Sigmoid colon (tissue), 6 donors: ENCODE measurements at regions not wholly inside any gene's neighbourhood (a gene's known extent, or its start where the extent isn't known, plus 50 kb on each side); places are given as distances from the start of the nearest gene placed in this dataset.
A peak's percentile ranks its signal among the peaks of the same experiment; 100 is the strongest.

ENCODE experiments used
- DNase-seq: peaks from one replicate; pipeline ENCODE4 v3.0.0-alpha.2; 2019
- H3K27ac ChIP-seq, 4 donors: fragments of 200-600 bp; sonication (generic); one replicate each; pipeline ENCODE4 v1.5.1; 2016 to 2019; ENCODE audit warnings: mild to moderate bottlenecking in 1 of 4
- H3K27me3 ChIP-seq, 3 donors: fragments of 200-600 bp; sonication (generic); one replicate each; pipeline ENCODE4 v1.5.1; 2019; ENCODE audit warnings: mild to moderate bottlenecking in 1 of 3
- H3K36me3 ChIP-seq, 4 donors: fragments of 200-600 bp; sonication (generic); one replicate each; pipeline ENCODE4 v1.5.1; 2016 to 2019
- H3K4me1 ChIP-seq, 4 donors: fragments of 200-600 bp; sonication (generic); one replicate each; pipeline ENCODE4 v1.5.1; 2017 to 2019
- H3K4me3 ChIP-seq, 4 donors: fragments of 200-600 bp; sonication (generic); one replicate each; pipeline ENCODE4 v1.5.1; 2017 to 2019; ENCODE audit warnings: mild to moderate bottlenecking in 2 of 4, moderate library complexity in 1 of 4
- H3K9me3 ChIP-seq, 4 donors: fragments of 200-600 bp in 3 of 4; sonication (generic) in 3 of 4; one replicate each; pipeline versions ENCODE4 v1.5.1 to v1.6.1; 2013 to 2019
- CTCF ChIP-seq, 4 experiments: fragments of 450-650 bp in 3 of 4; fragments of 200-600 bp in 1 of 4; IDR thresholded peaks; one replicate each; pipeline ENCODE4 v1.5.1; 2016 to 2019; ENCODE audit warnings: antibody characterized with exemption in 4 of 4, mild to moderate bottlenecking in 3 of 4, moderate library complexity in 2 of 4
- EP300 ChIP-seq, 4 donors: sonication (generic); formaldehyde crosslinking; IDR thresholded peaks; one replicate each; pipeline ENCODE4 v1.6.1; 2017; ENCODE audit warnings: antibody characterized with exemption in 4 of 4
- POLR2A ChIP-seq, 2 donors: fragments of 450-650 bp; IDR thresholded peaks; one replicate each; pipeline ENCODE4 v1.6.1; 2016; ENCODE audit warnings: antibody characterized with exemption in 2 of 2, mild to moderate bottlenecking in 2 of 2, moderate library complexity in 2 of 2
- POLR2AphosphoS5 ChIP-seq, 4 donors: sonication (generic); formaldehyde crosslinking; IDR thresholded peaks; one replicate each; pipeline ENCODE4 v1.6.1; 2017; ENCODE audit warnings: antibody characterized with exemption in 4 of 4
- WGBS, 2 donors: extraction: QIAGEN DNeasy Blood & Tissue Kit; methylation state at CpG; one replicate each; pipeline ENCODE4 v1.1.7; 2013; 5-methylcytosine and 5-hydroxymethylcytosine counted together
- intact Hi-C: fragments of 100-400 bp; cut with DNase I; formaldehyde crosslinking; loops from one replicate; pipeline ENCODE4 v1.15.1; 2023
- donor health status: healthy with polysubstance abuse.
- donor health status: healthy.

DNA sequence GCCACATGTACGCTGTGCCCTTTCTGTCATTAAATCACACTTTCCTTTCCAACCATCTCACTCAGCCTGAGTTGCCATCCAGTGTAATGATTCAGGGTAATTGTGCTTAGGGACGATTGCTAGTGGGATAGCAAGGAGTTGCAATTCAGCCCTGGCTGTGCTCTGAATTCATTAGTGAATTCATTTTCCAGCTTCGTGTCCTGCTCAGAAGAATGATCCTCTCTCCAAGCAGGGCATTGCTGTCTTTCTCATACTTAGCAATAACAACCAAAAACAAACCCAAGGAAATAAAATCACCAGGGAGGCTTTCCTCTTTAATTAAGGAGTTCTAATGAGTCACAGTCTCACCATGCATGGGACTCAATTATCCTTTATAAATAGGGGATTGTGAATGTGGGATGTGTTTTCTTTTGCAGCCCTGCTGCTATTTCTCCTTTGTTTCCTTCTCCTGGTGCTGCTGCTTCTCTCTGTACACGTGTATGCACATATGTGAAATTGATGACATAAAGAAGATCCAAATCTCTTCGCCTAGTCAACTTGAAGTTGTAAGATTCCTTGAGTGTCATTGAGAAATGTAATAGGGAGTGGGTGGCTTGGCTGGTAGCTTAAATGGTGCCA is 167.0 kb downstream of the TSEN15 start:
- DNase-seq, result no peak
- Histone ChIP-seq H3K27me3 (no peaks in the 10 kb centered on the region), H3K9me3 (no peaks in the 10 kb centered on the region), H3K4me3 (no peak overlapping the region), H3K36me3 (no peaks in the 10 kb centered on the region), H3K4me1 (peaks cover 0 to 6% (median 2%) of the 10 kb centered on the region in 4 donors), H3K27ac (no peak overlapping the region)
- TF ChIP-seq POLR2AphosphoS5 (IDR thresholded peaks at IDR 0.05) (no peak), POLR2A (IDR thresholded peaks at IDR 0.05) (no peak), CTCF (IDR thresholded peaks at IDR 0.05) (no peak), EP300 (IDR thresholded peaks at IDR 0.05) (no peak)
- WGBS, 2 donors, result 63 to 78% methylated on average over 5 of the region's 5 CpGs
- intact Hi-C loops, result no loop called here

DNA sequence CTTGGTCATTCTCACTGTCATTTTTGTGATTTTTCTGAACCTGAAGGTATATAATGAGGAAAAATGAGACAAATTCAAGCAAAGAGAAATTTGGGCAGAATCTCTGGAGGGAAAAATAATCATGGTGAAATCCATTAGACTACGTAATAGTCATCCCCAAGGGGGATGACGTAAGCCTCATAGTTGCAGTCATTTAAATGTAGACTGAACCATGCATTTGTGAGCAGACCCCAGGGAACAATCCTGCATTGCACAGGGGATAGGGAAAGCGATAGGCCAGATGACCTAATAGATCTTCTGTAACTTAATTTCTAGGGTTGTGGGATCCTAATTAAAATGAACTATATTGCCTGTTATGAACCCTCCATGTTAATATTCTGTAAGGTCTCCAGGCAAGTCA is 167.4 kb upstream of the C1orf21 start:
- Histone ChIP-seq H3K27me3 (no peaks in the 10 kb centered on the region), H3K4me3 (no peak overlapping the region), H3K4me1 (peaks cover 0 to 6% (median 2%) of the 10 kb centered on the region in 4 donors), H3K9me3 (no peaks in the 10 kb centered on the region), H3K36me3 (no peaks in the 10 kb centered on the region), H3K27ac (no peak overlapping the region)
- 46 to 81% methylated on average over 3 of the region's 3 CpGs for WGBS, 2 donors
- no peak for DNase-seq
- intact Hi-C loops, result no loop called here
- TF ChIP-seq EP300 (IDR thresholded peaks at IDR 0.05) (no peak), POLR2AphosphoS5 (IDR thresholded peaks at IDR 0.05) (no peak), POLR2A (IDR thresholded peaks at IDR 0.05) (no peak), CTCF (IDR thresholded peaks at IDR 0.05) (no peak)

DNA sequence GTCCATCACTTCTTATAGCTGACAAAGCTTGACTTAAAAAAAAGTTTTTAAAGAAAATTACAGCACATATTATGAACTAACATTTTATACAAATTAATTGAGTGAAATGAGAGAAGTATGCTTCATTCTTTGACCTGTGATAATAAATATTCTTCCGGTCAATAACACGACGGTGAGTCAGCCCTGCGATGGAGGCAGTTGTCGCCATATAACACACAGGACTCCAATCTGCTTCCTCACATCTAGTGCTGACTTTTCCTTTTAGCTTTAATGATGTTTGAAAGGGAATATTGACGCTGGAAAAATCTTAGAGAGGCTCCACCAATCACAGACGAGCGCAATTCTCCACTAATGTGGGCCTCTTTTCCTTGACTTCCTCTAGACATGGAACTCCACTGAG is 166.9 kb upstream of the C1orf21 start:
- Histone ChIP-seq H3K27ac (no peak overlapping the region), H3K9me3 (no peaks in the 10 kb centered on the region), H3K4me1 (peaks cover 0 to 6% (median 2%) of the 10 kb centered on the region in 4 donors), H3K27me3 (no peaks in the 10 kb centered on the region), H3K36me3 (no peaks in the 10 kb centered on the region), H3K4me3 (no peak overlapping the region)
- TF ChIP-seq POLR2AphosphoS5 (IDR thresholded peaks at IDR 0.05) (no peak), EP300 (IDR thresholded peaks at IDR 0.05) (no peak), CTCF (IDR thresholded peaks at IDR 0.05) (no peak), POLR2A (IDR thresholded peaks at IDR 0.05) (no peak)
- intact Hi-C loops, result loop anchor here (5.0 kb wide), 3 partner anchors 143 to 472 kb away; no protein-coding TSS in a partner anchor
- no peak for DNase-seq
- WGBS, 2 donors, result 94 to 95% methylated on average over 8 of the region's 8 CpGs

DNA sequence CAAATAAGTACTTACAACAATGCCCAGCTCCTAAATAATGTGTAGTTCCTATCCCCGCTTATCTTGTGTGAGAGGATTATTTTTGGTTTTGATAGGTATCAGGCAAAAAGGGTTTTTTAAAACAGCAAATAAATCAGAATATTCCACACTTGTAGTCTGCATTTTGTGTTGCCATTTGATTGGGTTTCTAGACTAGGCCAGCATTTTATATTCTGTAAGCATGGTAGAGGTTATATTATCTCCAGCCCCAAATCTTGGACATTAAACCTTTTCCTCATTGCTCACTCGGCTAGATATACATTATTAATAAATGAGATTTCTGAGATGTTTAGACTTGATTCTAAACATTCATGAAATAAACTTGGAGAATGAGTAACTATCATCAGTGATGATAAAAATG is 165.7 kb upstream of the C1orf21 start:
- peaks cover 0 to 6% (median 2%) of the 10 kb centered on the region in 4 donors for H3K4me1 ChIP-seq
- no peak for DNase-seq
- intact Hi-C loops, result loop anchor here (5.0 kb wide), 3 partner anchors 144 to 471 kb away; no protein-coding TSS in a partner anchor
- no peaks in the 10 kb centered on the region for H3K9me3 ChIP-seq
- H3K4me3 ChIP-seq, result no peak overlapping the region
- WGBS, 2 donors, result 71 to 92% methylated on average over 2 of the region's 2 CpGs
- TF ChIP-seq POLR2AphosphoS5 (IDR thresholded peaks at IDR 0.05), result no peak
- TF ChIP-seq POLR2A (IDR thresholded peaks at IDR 0.05), result no peak
- no peak for TF ChIP-seq EP300 (IDR thresholded peaks at IDR 0.05)
- TF ChIP-seq CTCF (IDR thresholded peaks at IDR 0.05), result no peak
- H3K27ac ChIP-seq, result no peak overlapping the region
- H3K36me3 ChIP-seq, result no peaks in the 10 kb centered on the region
- no peaks in the 10 kb centered on the region for H3K27me3 ChIP-seq

DNA sequence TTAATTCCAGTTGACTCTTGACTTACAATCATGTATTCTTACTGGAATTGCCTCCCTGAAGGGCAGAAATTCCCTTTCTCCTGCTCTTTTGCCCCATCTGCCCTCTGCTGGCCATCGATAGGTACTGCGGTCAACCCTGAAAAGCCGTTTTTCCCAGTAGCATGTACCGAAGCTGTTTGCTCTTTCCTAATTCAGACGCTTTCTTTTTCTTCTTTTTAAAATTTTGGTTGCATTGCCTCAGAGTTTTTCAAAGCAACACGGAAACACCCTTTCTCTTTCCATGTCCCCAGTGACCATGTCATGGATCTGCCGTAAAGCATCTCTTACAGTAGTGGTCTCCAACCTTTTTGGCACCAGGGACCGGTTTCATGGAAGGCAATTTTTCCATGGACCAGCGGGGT is 164.2 kb upstream of the C1orf21 start:
- Histone ChIP-seq H3K27me3 (no peaks in the 10 kb centered on the region), H3K9me3 (no peaks in the 10 kb centered on the region), H3K4me1 (peaks cover 0 to 6% (median 2%) of the 10 kb centered on the region in 4 donors), H3K27ac (no peak overlapping the region), H3K4me3 (peak overlapping the region in 1 of 4 donors; percentile 8), H3K36me3 (no peaks in the 10 kb centered on the region)
- WGBS, 2 donors, result 24 to 34% methylated on average over 9 of the region's 9 CpGs
- TF ChIP-seq CTCF (IDR thresholded peaks at IDR 0.05), result peak; percentile 77 to 96 (median 92)
- no peak for TF ChIP-seq EP300 (IDR thresholded peaks at IDR 0.05)
- no peak for TF ChIP-seq POLR2A (IDR thresholded peaks at IDR 0.05)
- no peak for TF ChIP-seq POLR2AphosphoS5 (IDR thresholded peaks at IDR 0.05)
- DNase-seq, result peak; percentile 70
- intact Hi-C loops, result loop anchor here (5.0 kb wide), 3 partner anchors 145 to 470 kb away; no protein-coding TSS in a partner anchor
